Retinal pigment epithelial cell (primary cell): ENCODE measurements at regions not wholly inside any gene's neighbourhood (a gene's known extent, or its start where the extent isn't known, plus 50 kb on each side); places are given as distances from the start of the nearest gene placed in this dataset.

Experiments used
- DNase-seq: peaks from one replicate; pipeline ENCODE4 v3.0.0-alpha.2; 2010; ENCODE audit warnings: low read depth
- H3K4me3 ChIP-seq: 2 replicates; pipeline ENCODE4 v1.5.1; 2011; ENCODE audit warnings: mild to moderate bottlenecking, low read length, control low read depth, moderate library complexity
- CTCF ChIP-seq: conservative IDR thresholded peaks from 2 replicates; pipeline ENCODE4 v1.5.1; 2011; ENCODE audit warnings: low read depth, low read length, control low read depth, inconsistent platforms

- TF ChIP-seq CTCF = no peak
- H3K4me3 ChIP-seq = no peak overlapping the region
- no peak for DNase-seq
Observed at GRCh38 chr20:24868396-24868927, 80.6 kb upstream of the CST7 start.

- H3K4me3 ChIP-seq = no peak overlapping the region
- TF ChIP-seq CTCF = no peak
- no peak for DNase-seq
Observed at GRCh38 chr20:24868959-24869358, 80.1 kb upstream of the CST7 start.

GRCh38 chr20:24870057-24870456 lies 79.0 kb upstream of the CST7 start:
- no peak for TF ChIP-seq CTCF
- H3K4me3 ChIP-seq = no peak overlapping the region
- DNase-seq = no peak

- no peak overlapping the region for H3K4me3 ChIP-seq
- DNase-seq = no peak
- no peak for TF ChIP-seq CTCF
Observed at GRCh38 chr20:24870881-24871280, 78.2 kb upstream of the CST7 start.

GRCh38 chr20:24871480-24872213 lies 77.4 kb upstream of the CST7 start:
- no peak overlapping the region for H3K4me3 ChIP-seq
- TF ChIP-seq CTCF = no peak
- no peak for DNase-seq

GRCh38 chr20:24872291-24873024 lies 76.6 kb upstream of the CST7 start:
- no peak for TF ChIP-seq CTCF
- no peak overlapping the region for H3K4me3 ChIP-seq
- no peak for DNase-seq
